ENCODE measurements at regions not wholly inside any gene's neighbourhood (a gene's known extent, or its start where the extent isn't known, plus 50 kb on each side); places are given as distances from the start of the nearest gene placed in this dataset.

DNA sequence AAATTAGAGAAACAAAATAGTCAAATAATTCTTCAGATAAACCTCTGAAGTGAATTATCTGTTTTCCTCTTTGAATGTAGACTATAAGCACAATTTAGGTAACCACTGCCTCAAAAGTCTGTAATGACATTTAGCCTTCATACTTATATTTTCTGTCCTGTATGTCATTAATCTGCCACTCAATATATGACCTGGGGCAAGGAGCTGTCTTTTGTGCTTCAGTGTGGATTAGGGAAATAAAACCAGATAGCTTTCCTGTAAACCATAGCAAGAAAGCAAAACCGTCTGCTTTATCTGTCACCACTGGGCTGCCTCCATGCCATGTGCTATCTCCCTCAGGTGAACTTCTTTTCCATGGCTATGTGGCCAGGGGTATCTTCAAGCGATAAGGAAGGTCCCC lies 606.6 kb upstream of the C9orf72 start:
- TF ChIP-seq POLR2A (IDR thresholded peaks at IDR 0.05), result no peak
- no peak for TF ChIP-seq CTCF (IDR thresholded peaks at IDR 0.05)
- no peak for TF ChIP-seq EP300 (IDR thresholded peaks at IDR 0.05)

Data from ovary (tissue), 3 donors.